Mesendoderm (in vitro differentiated cells): ENCODE measurements at regions not wholly inside any gene's neighbourhood (a gene's known extent, or its start where the extent isn't known, plus 50 kb on each side); places are given as distances from the start of the nearest gene placed in this dataset.

ENCODE experiments used
- DNase-seq: peaks from one replicate; pipeline ENCODE4 v3.0.0; 2013
- H2AK5ac ChIP-seq: 2 replicates; pipeline ENCODE4 v1.6.1; 2013; ENCODE audit warnings: low read length, inconsistent platforms
- H2BK120ac ChIP-seq: 2 replicates; pipeline ENCODE4 v1.6.1; 2013; ENCODE audit warnings: low read depth, mild to moderate bottlenecking, low read length, moderate library complexity, mixed read lengths
- H2BK15ac ChIP-seq: replicated peaks from 2 replicates; pipeline ENCODE4 v1.6.1; 2013; ENCODE audit warnings: low read depth, mild to moderate bottlenecking, moderate library complexity
- H2BK5ac ChIP-seq: 2 replicates; pipeline ENCODE4 v1.6.1; 2013; ENCODE audit warnings: low read length, inconsistent platforms
- H3K18ac ChIP-seq: 2 replicates; pipeline ENCODE4 v1.6.1; 2013; ENCODE audit warnings: mild to moderate bottlenecking, low read length, mixed read lengths
- H3K23ac ChIP-seq: one replicate; pipeline ENCODE4 v1.6.1; 2013; ENCODE audit warnings: low read length
- H3K27ac ChIP-seq: 2 replicates; pipeline ENCODE4 v1.5.1; 2013; ENCODE audit warnings: low read depth, mild to moderate bottlenecking, inconsistent platforms, low read length, moderate library complexity
- H3K27me3 ChIP-seq: 2 replicates; pipeline ENCODE4 v1.6.1; 2013; ENCODE audit warnings: low read length, control low read depth, mild to moderate bottlenecking, inconsistent platforms; ENCODE audit not compliant: insufficient read depth, poor library complexity
- H3K36me3 ChIP-seq: 2 replicates; pipeline ENCODE4 v1.6.1; 2013; ENCODE audit warnings: low read length, inconsistent platforms; ENCODE audit not compliant: control insufficient read depth, insufficient read depth
- H3K4ac ChIP-seq: one replicate; pipeline ENCODE4 v1.6.1; 2013; ENCODE audit warnings: low read depth, mild to moderate bottlenecking, low read length, moderate library complexity
- H3K4me1 ChIP-seq: 2 replicates; pipeline ENCODE4 v1.6.1; 2013; ENCODE audit warnings: low read depth, low read length, inconsistent platforms; ENCODE audit not compliant: control insufficient read depth
- H3K4me2 ChIP-seq: 2 replicates; pipeline ENCODE4 v1.6.1; 2013; ENCODE audit warnings: low read length
- H3K4me3 ChIP-seq: 2 replicates; pipeline ENCODE4 v1.5.1; 2013; ENCODE audit warnings: mild to moderate bottlenecking, low read length
- H3K56ac ChIP-seq: one replicate; pipeline ENCODE4 v1.6.1; 2013; ENCODE audit warnings: low read length
- H3K79me1 ChIP-seq: 2 replicates; pipeline ENCODE4 v1.6.1; 2013; ENCODE audit warnings: low read length, inconsistent platforms
- H3K79me2 ChIP-seq: 2 replicates; pipeline ENCODE4 v1.6.1; 2013; ENCODE audit warnings: mild to moderate bottlenecking, low read length; ENCODE audit not compliant: control insufficient read depth, insufficient read depth
- H3K9ac ChIP-seq: 2 replicates; pipeline ENCODE4 v1.6.1; 2013; ENCODE audit warnings: low read length, inconsistent platforms
- H4K5ac ChIP-seq: one replicate; pipeline ENCODE4 v1.6.1; 2013; ENCODE audit warnings: low read length
- H4K8ac ChIP-seq: one replicate; pipeline ENCODE4 v1.6.1; 2013; ENCODE audit warnings: low read depth, mild to moderate bottlenecking, control low read depth, low read length, moderate library complexity
- WGBS: extraction: QIAGEN DNeasy Blood & Tissue Kit; methylation state at CpG from one replicate; pipeline ENCODE4 v1.1.7; 2013; ENCODE audit warnings: low lambda C conversion rate, missing lambda C conversion rate; ENCODE audit not compliant: insufficient coverage; ENCODE audit errors: extremely low coverage; 5-methylcytosine and 5-hydroxymethylcytosine counted together

- Histone ChIP-seq H3K9ac (no peak overlapping the region), H2AK5ac (no peak overlapping the region), H3K79me1 (no peaks in the 10 kb centered on the region), H3K4me1 (no peaks in the 10 kb centered on the region), H4K5ac (no peak overlapping the region), H3K4me3 (no peak overlapping the region), H3K4ac (no peak overlapping the region), H3K27me3 (no peaks in the 10 kb centered on the region), H4K8ac (no peak overlapping the region), H3K27ac (no peak overlapping the region), H3K56ac (no peak overlapping the region), H3K36me3 (no peaks in the 10 kb centered on the region), H3K18ac (no peak overlapping the region), H2BK5ac (no peak overlapping the region), H2BK15ac (no peak overlapping the region), H3K4me2 (no peak overlapping the region), H2BK120ac (no peak overlapping the region), H3K23ac (no peak overlapping the region), H3K79me2 (no peaks in the 10 kb centered on the region)
- WGBS = no CpG with 5 or more reads among the region's 1 CpG
- DNase-seq = no peak
Measured at GRCh38 chr6:28712982-28713381, 187.3 kb downstream of the GPX5 start.

- Histone ChIP-seq H3K79me1 (no peaks in the 10 kb centered on the region), H2BK5ac (no peak overlapping the region), H2AK5ac (no peak overlapping the region), H3K56ac (no peak overlapping the region), H3K4me2 (no peak overlapping the region), H2BK120ac (no peak overlapping the region), H3K36me3 (no peaks in the 10 kb centered on the region), H3K27me3 (no peaks in the 10 kb centered on the region), H3K4me3 (no peak overlapping the region), H4K5ac (no peak overlapping the region), H4K8ac (no peak overlapping the region), H3K4ac (no peak overlapping the region), H2BK15ac (no peak overlapping the region), H3K27ac (no peak overlapping the region), H3K18ac (no peak overlapping the region), H3K4me1 (no peaks in the 10 kb centered on the region), H3K79me2 (no peaks in the 10 kb centered on the region), H3K23ac (no peak overlapping the region), H3K9ac (no peak overlapping the region)
- no CpG with 5 or more reads among the region's 11 CpGs for WGBS
- peak; percentile 84 for DNase-seq
Measured at GRCh38 chr6:28719275-28719940, 193.7 kb downstream of the GPX5 start.

- no peak overlapping the region for H2BK120ac ChIP-seq
- H4K5ac ChIP-seq = no peak overlapping the region
- H4K8ac ChIP-seq = no peak overlapping the region
- H3K36me3 ChIP-seq = no peaks in the 10 kb centered on the region
- H3K4me3 ChIP-seq = no peak overlapping the region
- H3K4ac ChIP-seq = no peak overlapping the region
- H3K23ac ChIP-seq = no peak overlapping the region
- H3K18ac ChIP-seq = no peak overlapping the region
- H3K4me2 ChIP-seq = no peak overlapping the region
- WGBS = 100% methylated on average over 1 of the region's 26 CpGs
- H3K4me1 ChIP-seq = no peaks in the 10 kb centered on the region
- no peak overlapping the region for H3K56ac ChIP-seq
- H2AK5ac ChIP-seq = no peak overlapping the region
- no peaks in the 10 kb centered on the region for H3K79me1 ChIP-seq
- no peak overlapping the region for H3K27ac ChIP-seq
- no peak for DNase-seq
- H2BK15ac ChIP-seq = no peak overlapping the region
- H3K9ac ChIP-seq = no peak overlapping the region
- no peaks in the 10 kb centered on the region for H3K27me3 ChIP-seq
- H3K79me2 ChIP-seq = no peaks in the 10 kb centered on the region
- no peak overlapping the region for H2BK5ac ChIP-seq
Measured at GRCh38 chr6:28720357-28721231, 194.9 kb downstream of the GPX5 start.

DNA sequence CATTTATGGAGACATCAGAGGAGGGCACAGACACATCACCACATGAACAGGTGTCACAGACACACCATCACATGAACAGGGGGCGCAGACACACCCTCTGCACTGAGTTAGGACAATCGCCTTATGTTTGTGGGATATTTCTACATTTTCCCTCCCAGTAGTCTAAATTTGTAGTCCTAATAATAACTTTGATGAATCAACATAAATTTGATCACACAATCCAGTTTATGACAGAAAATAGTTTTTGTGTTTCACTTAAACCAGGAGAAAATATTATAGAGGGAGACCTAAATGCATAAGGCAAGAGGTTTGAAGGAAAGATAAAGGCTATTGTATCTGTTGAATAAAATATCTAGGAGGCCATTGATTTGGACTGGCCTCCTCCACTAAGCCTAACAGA lies 195.7 kb downstream of the GPX5 start:
- Histone ChIP-seq H3K36me3 (no peaks in the 10 kb centered on the region), H2AK5ac (no peak overlapping the region), H3K56ac (no peak overlapping the region), H3K4me2 (no peak overlapping the region), H3K79me2 (no peaks in the 10 kb centered on the region), H2BK15ac (no peak overlapping the region), H2BK120ac (no peak overlapping the region), H4K8ac (no peak overlapping the region), H3K27me3 (no peaks in the 10 kb centered on the region), H3K9ac (no peak overlapping the region), H3K27ac (no peak overlapping the region), H3K4ac (no peak overlapping the region), H3K23ac (no peak overlapping the region), H3K79me1 (no peaks in the 10 kb centered on the region), H3K18ac (no peak overlapping the region), H2BK5ac (no peak overlapping the region), H4K5ac (no peak overlapping the region), H3K4me3 (no peak overlapping the region), H3K4me1 (no peaks in the 10 kb centered on the region)
- WGBS = no CpG with 5 or more reads among the region's 2 CpGs
- DNase-seq = no peak

DNA sequence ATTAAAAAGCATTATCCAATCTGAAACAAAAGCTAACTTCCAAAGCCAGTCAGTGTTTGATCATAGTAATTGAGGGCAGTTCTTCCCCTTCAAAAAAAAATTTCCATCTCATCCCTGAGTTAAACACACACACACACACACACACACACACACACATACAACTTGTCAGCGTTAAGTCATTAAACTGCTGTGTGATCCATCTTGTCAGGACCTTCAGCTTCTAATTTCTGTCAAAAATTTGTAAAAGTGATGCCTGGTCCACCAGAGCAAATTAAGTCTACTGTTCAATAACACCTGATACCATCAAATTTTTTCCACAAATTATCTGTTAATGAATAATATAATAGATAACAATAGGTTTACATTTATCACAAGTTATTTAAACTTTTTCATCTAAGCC lies 198.7 kb downstream of the GPX5 start:
- no peak overlapping the region for H2BK15ac ChIP-seq
- H2AK5ac ChIP-seq = no peak overlapping the region
- no peaks in the 10 kb centered on the region for H3K79me2 ChIP-seq
- no peak overlapping the region for H3K4me3 ChIP-seq
- no peaks in the 10 kb centered on the region for H3K36me3 ChIP-seq
- no peaks in the 10 kb centered on the region for H3K27me3 ChIP-seq
- H4K5ac ChIP-seq = no peak overlapping the region
- no peak overlapping the region for H4K8ac ChIP-seq
- no peaks in the 10 kb centered on the region for H3K4me1 ChIP-seq
- H2BK5ac ChIP-seq = no peak overlapping the region
- no peak overlapping the region for H3K27ac ChIP-seq
- no peak overlapping the region for H3K4me2 ChIP-seq
- H3K79me1 ChIP-seq = no peaks in the 10 kb centered on the region
- H3K4ac ChIP-seq = no peak overlapping the region
- H3K18ac ChIP-seq = no peak overlapping the region
- no peak for DNase-seq
- H3K9ac ChIP-seq = no peak overlapping the region
- WGBS = no CpG with 5 or more reads among the region's 1 CpG
- no peak overlapping the region for H3K23ac ChIP-seq
- no peak overlapping the region for H3K56ac ChIP-seq
- no peak overlapping the region for H2BK120ac ChIP-seq
